ENCODE measurements at regions not wholly inside any gene's neighbourhood (a gene's known extent, or its start where the extent isn't known, plus 50 kb on each side); places are given as distances from the start of the nearest gene placed in this dataset.

DNA sequence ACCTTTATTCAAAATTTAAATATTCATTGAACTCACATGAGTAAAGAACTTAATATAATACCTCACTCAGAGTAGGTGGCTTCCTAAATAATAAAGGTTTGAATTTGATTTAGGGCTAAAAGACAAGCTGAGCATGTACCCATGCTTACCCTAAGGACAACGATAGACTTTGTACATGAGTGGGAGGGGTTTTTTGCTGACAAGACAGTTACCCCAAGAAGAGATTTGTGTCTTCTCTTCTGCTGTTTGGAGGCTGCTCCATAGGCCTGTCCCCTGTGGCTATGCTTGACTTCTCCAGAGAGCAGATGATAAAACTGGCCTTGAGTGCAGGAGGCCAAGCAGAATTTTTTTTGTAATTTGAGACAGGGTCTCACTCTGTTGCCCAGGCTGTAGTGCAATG lies 383.9 kb downstream of the TMEM182 start:
- H3K4me1 Mint-ChIP-seq, result peaks cover 8 to 12% of the 10 kb centered on the region in 2 donors

DNA sequence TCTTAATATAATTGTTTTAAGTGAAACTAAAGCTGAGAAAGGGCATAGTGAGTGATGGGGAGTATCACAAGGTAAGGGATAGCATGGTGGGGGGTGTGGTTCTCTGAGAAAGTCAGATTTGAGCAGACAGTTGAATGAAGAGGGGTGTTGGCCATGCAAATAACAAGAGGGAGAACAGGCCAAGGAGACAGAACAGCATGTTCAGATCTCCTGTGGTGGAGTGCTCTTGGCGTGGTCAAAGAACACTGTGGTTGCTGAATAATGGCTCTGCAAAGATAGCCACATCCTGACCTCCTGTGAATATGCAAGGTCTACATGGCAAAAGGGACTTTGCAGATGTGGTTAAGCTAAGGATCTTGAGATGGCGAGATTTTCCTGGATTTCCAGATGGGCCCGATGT lies 389.2 kb downstream of the TMEM182 start:
- TF ChIP-seq, protein P1, sequence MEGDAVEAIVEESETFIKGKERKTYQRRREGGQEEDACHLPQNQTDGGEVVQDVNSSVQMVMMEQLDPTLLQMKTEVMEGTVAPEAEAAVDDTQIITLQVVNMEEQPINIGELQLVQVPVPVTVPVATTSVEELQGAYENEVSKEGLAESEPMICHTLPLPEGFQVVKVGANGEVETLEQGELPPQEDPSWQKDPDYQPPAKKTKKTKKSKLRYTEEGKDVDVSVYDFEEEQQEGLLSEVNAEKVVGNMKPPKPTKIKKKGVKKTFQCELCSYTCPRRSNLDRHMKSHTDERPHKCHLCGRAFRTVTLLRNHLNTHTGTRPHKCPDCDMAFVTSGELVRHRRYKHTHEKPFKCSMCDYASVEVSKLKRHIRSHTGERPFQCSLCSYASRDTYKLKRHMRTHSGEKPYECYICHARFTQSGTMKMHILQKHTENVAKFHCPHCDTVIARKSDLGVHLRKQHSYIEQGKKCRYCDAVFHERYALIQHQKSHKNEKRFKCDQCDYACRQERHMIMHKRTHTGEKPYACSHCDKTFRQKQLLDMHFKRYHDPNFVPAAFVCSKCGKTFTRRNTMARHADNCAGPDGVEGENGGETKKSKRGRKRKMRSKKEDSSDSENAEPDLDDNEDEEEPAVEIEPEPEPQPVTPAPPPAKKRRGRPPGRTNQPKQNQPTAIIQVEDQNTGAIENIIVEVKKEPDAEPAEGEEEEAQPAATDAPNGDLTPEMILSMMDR (IDR thresholded peaks at IDR 0.05), result no peak
- Histone ChIP-seq H3K27ac (ENCODE audit: low read length) (no peak overlapping the region), H3K36me3 (ENCODE audit: control insufficient read depth, insufficient read depth, low read length) (no peaks in the 10 kb centered on the region), H3K9me3 (ENCODE audit: control insufficient read depth, insufficient read depth, low read length) (no peaks in the 10 kb centered on the region), H3K27me3 (ENCODE audit: control insufficient read depth, insufficient read depth, low read length) (no peaks in the 10 kb centered on the region), H3K4me3 (ENCODE audit: low read length) (no peak overlapping the region), H3K4me1 (ENCODE audit: control insufficient read depth, insufficient read depth, low read length) (peaks cover 4% of the 10 kb centered on the region)
- H3K36me3 Mint-ChIP-seq, result no peaks in the 10 kb centered on the region
- H3K4me3 Mint-ChIP-seq, result peak overlapping the region; percentile 43
- ATAC-seq, result peak in 1 of 3 donors; percentile 53
- peaks cover 2 to 7% of the 10 kb centered on the region in 2 donors for H3K27me3 Mint-ChIP-seq (ENCODE audit: low read depth in 2 of 2)
- DNase-seq, result no peak
- no peaks in the 10 kb centered on the region for H3K9me3 Mint-ChIP-seq
- H3K27ac Mint-ChIP-seq, result peak overlapping the region; percentile 10 to 55
- peaks cover 15 to 20% of the 10 kb centered on the region in 2 donors for H3K4me1 Mint-ChIP-seq
- intact Hi-C loops (cut with micrococcal nuclease), result no loop called here
- WGBS (ENCODE audit: insufficient coverage), result 48% methylated on average over 3 of the region's 3 CpGs

More for the DNA sequence above, 383.9 kb downstream of the TMEM182 start:
- H3K4me3 Mint-ChIP-seq, result no peak overlapping the region
- H3K27ac Mint-ChIP-seq, result no peak overlapping the region
- no peak for ATAC-seq
- no peaks in the 10 kb centered on the region for H3K36me3 ChIP-seq (ENCODE audit: control insufficient read depth, insufficient read depth, low read length)
- H3K27me3 Mint-ChIP-seq (ENCODE audit: low read depth in 2 of 2), result no peaks in the 10 kb centered on the region
- intact Hi-C loops (cut with micrococcal nuclease), result no loop called here
- TF ChIP-seq, protein P1 (IDR thresholded peaks at IDR 0.05), result no peak
- peaks cover 2% of the 10 kb centered on the region for H3K9me3 ChIP-seq (ENCODE audit: control insufficient read depth, insufficient read depth, low read length)
- peaks cover 0 to 2% of the 10 kb centered on the region in 2 donors for H3K9me3 Mint-ChIP-seq
- no peaks in the 10 kb centered on the region for H3K27me3 ChIP-seq (ENCODE audit: control insufficient read depth, insufficient read depth, low read length)
- 85% methylated on average over 1 of the region's 1 CpG for WGBS (ENCODE audit: insufficient coverage)
- H3K36me3 Mint-ChIP-seq, result peaks cover 20% of the 10 kb centered on the region
- no peak overlapping the region for H3K27ac ChIP-seq (ENCODE audit: low read length)
- DNase-seq, result no peak
- H3K4me3 ChIP-seq (ENCODE audit: low read length), result no peak overlapping the region
- H3K4me1 ChIP-seq (ENCODE audit: control insufficient read depth, insufficient read depth, low read length), result no peaks in the 10 kb centered on the region

DNA sequence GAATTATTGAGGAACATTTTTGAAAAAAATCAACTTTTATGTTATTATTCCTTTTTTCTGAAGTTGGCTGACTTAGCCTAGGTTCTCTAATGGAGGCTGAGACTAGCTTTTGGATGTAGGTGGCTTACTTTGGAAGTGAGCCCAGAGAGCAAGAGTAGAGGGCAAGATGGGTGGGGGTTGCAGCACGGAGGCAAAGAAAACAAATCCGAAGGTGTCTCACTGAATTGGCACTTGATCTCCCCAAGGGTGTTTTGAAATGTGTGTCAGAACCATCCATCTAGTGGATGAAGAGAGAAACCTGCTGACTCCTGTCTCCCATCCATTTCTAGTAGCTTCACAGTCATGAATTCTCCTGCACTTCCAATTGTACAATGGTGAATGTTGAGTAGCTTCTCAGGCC lies 390.7 kb downstream of the TMEM182 start:
- Histone ChIP-seq H3K36me3 (ENCODE audit: control insufficient read depth, insufficient read depth, low read length) (no peaks in the 10 kb centered on the region), H3K9me3 (ENCODE audit: control insufficient read depth, insufficient read depth, low read length) (no peaks in the 10 kb centered on the region), H3K27me3 (ENCODE audit: control insufficient read depth, insufficient read depth, low read length) (no peaks in the 10 kb centered on the region), H3K4me1 (ENCODE audit: control insufficient read depth, insufficient read depth, low read length) (peaks cover 4% of the 10 kb centered on the region), H3K27ac (ENCODE audit: low read length) (no peak overlapping the region), H3K4me3 (ENCODE audit: low read length) (no peak overlapping the region)
- Mint-ChIP-seq H3K4me3 (no peak overlapping the region), H3K36me3 (no peaks in the 10 kb centered on the region), H3K27ac (no peak overlapping the region), H3K27me3 (ENCODE audit: low read depth in 2 of 2) (peaks cover 2 to 7% of the 10 kb centered on the region in 2 donors), H3K4me1 (peaks cover 9 to 15% of the 10 kb centered on the region in 2 donors), H3K9me3 (no peaks in the 10 kb centered on the region)
- TF ChIP-seq, protein P1 (IDR thresholded peaks at IDR 0.05), result no peak
- 84% methylated on average over 2 of the region's 2 CpGs for WGBS (ENCODE audit: insufficient coverage)
- no peak for ATAC-seq
- intact Hi-C loops (cut with micrococcal nuclease), result no loop called here
- DNase-seq, result no peak

DNA sequence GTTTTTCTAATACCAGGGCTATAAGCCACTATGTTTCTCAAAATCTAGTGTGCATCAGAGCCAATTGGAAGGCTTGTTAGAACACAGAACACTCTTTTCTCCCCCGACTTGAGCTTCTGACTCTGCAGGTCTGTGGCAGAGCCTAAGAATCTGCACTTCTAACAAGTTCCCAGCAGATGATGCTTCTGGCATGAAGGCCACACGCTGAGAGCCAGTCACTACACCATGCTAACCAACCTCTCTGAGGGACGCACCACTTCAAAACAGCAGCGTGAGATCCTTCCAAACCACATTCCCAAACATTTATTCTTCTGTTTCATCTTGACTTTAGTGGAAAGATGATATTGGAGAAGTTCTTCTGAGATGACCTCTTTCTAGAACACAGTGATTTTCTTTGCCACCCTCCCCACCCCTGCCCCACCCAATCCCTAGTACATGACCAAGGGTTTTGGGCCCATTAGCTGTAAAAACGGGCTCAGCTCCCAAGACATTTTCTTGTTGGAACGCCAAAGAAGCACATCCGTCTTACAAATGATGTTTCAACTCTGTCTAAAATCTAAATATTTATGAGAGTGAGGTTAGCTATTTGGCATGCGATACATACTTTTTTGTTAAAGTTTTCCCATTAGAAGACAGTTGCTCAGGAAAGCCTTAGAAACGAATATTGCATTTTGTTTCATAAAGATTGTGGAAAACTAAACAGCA lies 391.9 kb downstream of the TMEM182 start:
- no peak for DNase-seq
- Histone ChIP-seq H3K4me1 (ENCODE audit: control insufficient read depth, insufficient read depth, low read length) (peaks cover 4% of the 10 kb centered on the region), H3K9me3 (ENCODE audit: control insufficient read depth, insufficient read depth, low read length) (no peaks in the 10 kb centered on the region), H3K27me3 (ENCODE audit: control insufficient read depth, insufficient read depth, low read length) (no peaks in the 10 kb centered on the region), H3K27ac (ENCODE audit: low read length) (no peak overlapping the region), H3K4me3 (ENCODE audit: low read length) (no peak overlapping the region), H3K36me3 (ENCODE audit: control insufficient read depth, insufficient read depth, low read length) (no peaks in the 10 kb centered on the region)
- H3K27me3 Mint-ChIP-seq (ENCODE audit: low read depth in 2 of 2), result peaks cover 2 to 8% of the 10 kb centered on the region in 2 donors
- ATAC-seq, result no peak
- H3K4me3 Mint-ChIP-seq, result no peak overlapping the region
- intact Hi-C loops (cut with micrococcal nuclease), result no loop called here
- H3K36me3 Mint-ChIP-seq, result no peaks in the 10 kb centered on the region
- no peak overlapping the region for H3K27ac Mint-ChIP-seq
- TF ChIP-seq, protein P1 (IDR thresholded peaks at IDR 0.05), result no peak
- WGBS (ENCODE audit: insufficient coverage), result 83% methylated on average over 7 of the region's 9 CpGs
- peaks cover 9 to 15% of the 10 kb centered on the region in 2 donors for H3K4me1 Mint-ChIP-seq
- no peaks in the 10 kb centered on the region for H3K9me3 Mint-ChIP-seq

Data from natural killer cell (primary cell).